ENCODE measurements at regions not wholly inside any gene's neighbourhood (a gene's known extent, or its start where the extent isn't known, plus 50 kb on each side); places are given as distances from the start of the nearest gene placed in this dataset.

- no peaks in the 10 kb centered on the region for H3K79me2 ChIP-seq (ENCODE audit: low read depth)
- 0 out of 2 replicates have a peak, but pooled peaks cover 4% of the 10 kb centered on the region for H3K9me3 ChIP-seq (ENCODE audit: insufficient read depth, low read depth)
- no peaks in the 10 kb centered on the region for H3K27me3 ChIP-seq (ENCODE audit: insufficient read depth, low read depth)
- no peaks in the 10 kb centered on the region for H4K20me1 ChIP-seq (ENCODE audit: insufficient read depth)
- H3K9me2 ChIP-seq (ENCODE audit: insufficient read depth): no peaks in the 10 kb centered on the region; the same call in 1 of the 2 replicates
- H3F3A ChIP-seq (ENCODE audit: insufficient read depth, low read depth): no peaks in the 10 kb centered on the region
- BruUV-seq (replicated peaks): no TSS peak
- H3K4me1 ChIP-seq (replicated peaks; ENCODE audit: insufficient read depth): no peaks in the 10 kb centered on the region; the same call in 1 of the 2 replicates
- POLR2A ChIA-PET (ENCODE audit: unreplicated experiment): no interaction called here
- TF ChIP-seq CTCF (conservative IDR thresholded peaks at IDR 0.05) (no peak), EZH2 (IDR thresholded peaks at IDR 0.05; ENCODE audit: low read depth) (no peak)
- no peak overlapping the region for H3K4me2 ChIP-seq
- intact Hi-C loops (cut with micrococcal nuclease; ENCODE audit: unreplicated experiment): no loop called here
- no peak for DNase-seq
- H3K36me3 ChIP-seq (ENCODE audit: low read depth): no peaks in the 10 kb centered on the region
- no peak overlapping the region for H3K4me3 ChIP-seq
- CTCF ChIA-PET: no interaction called here
- no peak overlapping the region for H3K27ac ChIP-seq
- no peak overlapping the region for H2AFZ ChIP-seq
These were observed 132.9 kb downstream of the SLITRK6 start for GRCh38 chr13:85666356-85666755.

DNA sequence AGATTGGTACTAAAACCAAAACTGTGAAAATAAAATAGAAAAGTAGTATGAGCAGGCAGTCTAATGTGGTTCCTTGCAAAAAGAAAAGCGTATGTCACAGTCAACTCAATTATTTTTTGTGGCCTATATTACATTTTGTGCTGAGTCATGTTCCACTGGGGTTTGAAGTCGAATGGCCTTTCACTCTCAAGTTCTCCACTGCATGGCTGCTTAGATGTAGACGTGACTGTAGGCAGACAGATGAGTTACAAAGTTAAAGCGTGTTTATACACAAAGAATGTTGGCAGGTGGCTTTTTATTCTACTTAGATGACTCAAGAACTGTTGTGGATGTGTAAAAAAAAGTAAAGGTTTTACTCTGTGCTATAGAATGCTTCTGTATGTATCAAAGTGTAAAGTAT is 133.9 kb downstream of the SLITRK6 start:
- DNase-seq: peak in 1 of 2 experiments; percentile 4

GRCh38 chr13:85663856-85664255 is 135.4 kb downstream of the SLITRK6 start:
- Histone ChIP-seq H2AFZ (no peak overlapping the region), H3K9me2 (ENCODE audit: insufficient read depth) (no peaks in the 10 kb centered on the region; the same call in 1 of the 2 replicates), H3K79me2 (ENCODE audit: low read depth) (no peaks in the 10 kb centered on the region), H3K27ac (no peak overlapping the region), H3K4me1 (replicated peaks; ENCODE audit: insufficient read depth) (no peaks in the 10 kb centered on the region; the same call in 1 of the 2 replicates), H3K36me3 (ENCODE audit: low read depth) (no peaks in the 10 kb centered on the region), H3K9me3 (ENCODE audit: insufficient read depth, low read depth) (0 out of 2 replicates have a peak, but pooled peaks cover 4% of the 10 kb centered on the region), H3F3A (ENCODE audit: insufficient read depth, low read depth) (no peaks in the 10 kb centered on the region), H3K27me3 (ENCODE audit: insufficient read depth, low read depth) (no peaks in the 10 kb centered on the region), H3K4me3 (no peak overlapping the region), H3K4me2 (no peak overlapping the region), H4K20me1 (ENCODE audit: insufficient read depth) (no peaks in the 10 kb centered on the region)
- no TSS peak for BruUV-seq (replicated peaks)
- intact Hi-C loops (cut with micrococcal nuclease; ENCODE audit: unreplicated experiment): no loop called here
- ChIA-PET CTCF (no interaction called here), POLR2A (ENCODE audit: unreplicated experiment) (no interaction called here)
- no peak for TF ChIP-seq EZH2 (IDR thresholded peaks at IDR 0.05; ENCODE audit: low read depth)
- TF ChIP-seq CTCF (conservative IDR thresholded peaks at IDR 0.05): no peak
- no peak for DNase-seq

More for the DNA sequence above, 133.9 kb downstream of the SLITRK6 start:
- H4K20me1 ChIP-seq (ENCODE audit: insufficient read depth): no peaks in the 10 kb centered on the region
- no peaks in the 10 kb centered on the region for H3F3A ChIP-seq (ENCODE audit: insufficient read depth, low read depth)
- 0 out of 2 replicates have a peak, but pooled peaks cover 4% of the 10 kb centered on the region for H3K9me3 ChIP-seq (ENCODE audit: insufficient read depth, low read depth)
- H3K79me2 ChIP-seq (ENCODE audit: low read depth): no peaks in the 10 kb centered on the region
- no peaks in the 10 kb centered on the region; the same call in 1 of the 2 replicates for H3K4me1 ChIP-seq (replicated peaks; ENCODE audit: insufficient read depth)
- H3K27ac ChIP-seq: peak overlapping the region; percentile 6; the same call in 1 of the 2 replicates
- CTCF ChIA-PET: no interaction called here
- H3K9me2 ChIP-seq (ENCODE audit: insufficient read depth): no peaks in the 10 kb centered on the region; the same call in 1 of the 2 replicates
- POLR2A ChIA-PET (ENCODE audit: unreplicated experiment): interaction anchor here (0.6 kb wide), 1 partner anchor 718 kb away, joined by 4 read pairs; no protein-coding TSS in a partner anchor
- no peaks in the 10 kb centered on the region for H3K27me3 ChIP-seq (ENCODE audit: insufficient read depth, low read depth)
- no TSS peak for BruUV-seq (replicated peaks)
- H2AFZ ChIP-seq: no peak overlapping the region; the same call in 1 of the 2 replicates
- H3K4me3 ChIP-seq: no peak overlapping the region
- TF ChIP-seq CTCF (conservative IDR thresholded peaks at IDR 0.05): no peak
- intact Hi-C loops (cut with micrococcal nuclease; ENCODE audit: unreplicated experiment): no loop called here
- H3K36me3 ChIP-seq (ENCODE audit: low read depth): no peaks in the 10 kb centered on the region
- no peak overlapping the region for H3K4me2 ChIP-seq

All from PC-9 (cell line).